Adrenal gland (tissue), 9 donors: ENCODE measurements at regions not wholly inside any gene's neighbourhood (a gene's known extent, or its start where the extent isn't known, plus 50 kb on each side); places are given as distances from the start of the nearest gene placed in this dataset.

Experiments
- DNase-seq, 7 donors: peaks; one replicate each; pipeline ENCODE4 v3.0.0-alpha.2; 2019 to 2020
- H3K27ac ChIP-seq, 5 donors: fragments of 200-600 bp; sonication (generic) in 4 of 5; 1 replicate in 3 of 5; 2 replicates in 2 of 5; pipeline versions ENCODE4 v1.5.1 to v1.8.0; 2016 to 2020; ENCODE audit warnings: mild to moderate bottlenecking in 1 of 5
- H3K27me3 ChIP-seq: fragments of 200-600 bp; 2 replicates; pipeline ENCODE4 v1.8.0; 2021
- H3K36me3 ChIP-seq, 2 donors: fragments of 200-600 bp; replicated peaks in 1 of 2; 1 replicate in 1 of 2; 2 replicates in 1 of 2; pipeline versions ENCODE4 v1.5.1 to v1.8.0; 2018 to 2022
- H3K4me1 ChIP-seq, 2 donors: fragments of 200-600 bp; replicated peaks in 1 of 2; 1 replicate in 1 of 2; 2 replicates in 1 of 2; pipeline versions ENCODE4 v1.5.1 to v1.8.0; 2018 to 2021
- H3K4me3 ChIP-seq, 4 donors: fragments of 200-600 bp; sonication (generic) in 3 of 4; one replicate each; pipeline ENCODE4 v1.5.1; 2016 to 2018
- H3K9me3 ChIP-seq, 3 donors: fragments of 200-600 bp; sonication (generic) in 1 of 3; replicated peaks in 1 of 3; 1 replicate in 2 of 3; 2 replicates in 1 of 3; pipeline versions ENCODE4 v1.5.1 to v1.8.0; 2016 to 2021
- POLR2A ChIP-seq, 2 donors: fragments of 450-650 bp; IDR thresholded peaks; one replicate each; pipeline ENCODE4 v1.6.1; 2017; ENCODE audit warnings: antibody characterized with exemption in 2 of 2, mild to moderate bottlenecking in 2 of 2, moderate library complexity in 1 of 2
- WGBS, 4 donors: extraction: QIAGEN DNeasy Blood & Tissue Kit in 2 of 4; methylation state at CpG; one replicate each; pipeline versions ENCODE4 v1.1.5 to v1.1.7; 2013 to 2017; 5-methylcytosine and 5-hydroxymethylcytosine counted together
- intact Hi-C, 2 donors: fragments of 100-400 bp; cut with DNase I; formaldehyde crosslinking; loops; one replicate each; pipeline versions ENCODE4 v1.14.1 to v1.15.0; 2022 to 2023
- TF ChIP-seq, protein P1 (sequence below), 6 experiments: fragments of 450-650 bp in 4 of 6; fragments of 200-600 bp in 2 of 6; sonication (generic) in 1 of 6; IDR thresholded peaks; 1 replicate in 5 of 6; 2 replicates in 1 of 6; pipeline versions ENCODE4 v1.5.1 to v1.8.0; 2016 to 2021; ENCODE audit warnings: antibody characterized with exemption in 6 of 6, mild to moderate bottlenecking in 2 of 6, moderate library complexity in 1 of 6
- donor health status: healthy with polysubstance abuse.
- donor health status: Bipolar disorder and iron deficiency.
- donor health status: DM: yes; HTN: yes; CAD: no.
- donor health status: DM: no; HTN: no; CAD: no.
- donor health status: DM: no; HTN: no; CAD: no.

DNA sequence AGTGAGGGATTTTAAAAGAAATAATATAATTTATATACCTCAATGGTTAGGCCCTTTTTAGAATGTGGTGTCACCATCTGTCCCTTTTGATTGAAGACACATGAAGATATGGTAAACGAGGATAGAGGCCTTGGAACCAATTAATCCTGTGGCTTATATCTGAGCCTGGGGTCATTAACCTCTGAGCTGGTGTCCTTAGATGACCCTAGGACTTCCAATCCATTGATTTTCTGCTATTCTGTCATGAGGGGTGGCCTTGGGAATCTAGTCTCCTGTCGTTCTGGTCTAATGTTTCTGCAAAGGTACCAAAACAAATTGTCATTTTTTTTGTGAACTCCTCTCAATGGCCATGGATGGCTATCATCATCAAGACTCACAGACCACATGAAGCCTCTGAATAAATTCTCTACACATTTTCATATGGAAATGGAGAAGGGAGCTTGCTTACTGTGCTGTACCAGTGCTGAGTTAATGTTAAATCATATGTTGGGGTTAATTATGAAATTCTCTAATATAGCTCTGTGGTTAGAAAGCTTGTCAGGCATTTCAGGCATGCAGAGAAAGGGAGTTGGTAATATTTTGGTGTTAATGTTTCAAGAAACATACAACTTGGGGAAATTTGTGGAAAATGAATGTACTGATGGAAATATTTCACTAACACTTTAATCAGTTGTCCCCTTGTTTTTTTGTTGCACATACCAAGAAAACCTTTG, 204.2 kb upstream of the IL15 start:
- Histone ChIP-seq H3K36me3 (no peaks in the 10 kb centered on the region), H3K4me3 (no peak overlapping the region), H3K27ac (no peak overlapping the region), H3K9me3 (no peaks in the 10 kb centered on the region), H3K4me1 (no peaks in the 10 kb centered on the region), H3K27me3 (no peaks in the 10 kb centered on the region)
- 15 to 50% (median 28%) methylated on average over 2 of the region's 2 CpGs for WGBS, 4 donors
- DNase-seq: no peak
- TF ChIP-seq, protein P1, sequence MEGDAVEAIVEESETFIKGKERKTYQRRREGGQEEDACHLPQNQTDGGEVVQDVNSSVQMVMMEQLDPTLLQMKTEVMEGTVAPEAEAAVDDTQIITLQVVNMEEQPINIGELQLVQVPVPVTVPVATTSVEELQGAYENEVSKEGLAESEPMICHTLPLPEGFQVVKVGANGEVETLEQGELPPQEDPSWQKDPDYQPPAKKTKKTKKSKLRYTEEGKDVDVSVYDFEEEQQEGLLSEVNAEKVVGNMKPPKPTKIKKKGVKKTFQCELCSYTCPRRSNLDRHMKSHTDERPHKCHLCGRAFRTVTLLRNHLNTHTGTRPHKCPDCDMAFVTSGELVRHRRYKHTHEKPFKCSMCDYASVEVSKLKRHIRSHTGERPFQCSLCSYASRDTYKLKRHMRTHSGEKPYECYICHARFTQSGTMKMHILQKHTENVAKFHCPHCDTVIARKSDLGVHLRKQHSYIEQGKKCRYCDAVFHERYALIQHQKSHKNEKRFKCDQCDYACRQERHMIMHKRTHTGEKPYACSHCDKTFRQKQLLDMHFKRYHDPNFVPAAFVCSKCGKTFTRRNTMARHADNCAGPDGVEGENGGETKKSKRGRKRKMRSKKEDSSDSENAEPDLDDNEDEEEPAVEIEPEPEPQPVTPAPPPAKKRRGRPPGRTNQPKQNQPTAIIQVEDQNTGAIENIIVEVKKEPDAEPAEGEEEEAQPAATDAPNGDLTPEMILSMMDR (IDR thresholded peaks at IDR 0.05): no peak
- no peak for TF ChIP-seq POLR2A (IDR thresholded peaks at IDR 0.05)
- intact Hi-C loops: no loop called here

DNA sequence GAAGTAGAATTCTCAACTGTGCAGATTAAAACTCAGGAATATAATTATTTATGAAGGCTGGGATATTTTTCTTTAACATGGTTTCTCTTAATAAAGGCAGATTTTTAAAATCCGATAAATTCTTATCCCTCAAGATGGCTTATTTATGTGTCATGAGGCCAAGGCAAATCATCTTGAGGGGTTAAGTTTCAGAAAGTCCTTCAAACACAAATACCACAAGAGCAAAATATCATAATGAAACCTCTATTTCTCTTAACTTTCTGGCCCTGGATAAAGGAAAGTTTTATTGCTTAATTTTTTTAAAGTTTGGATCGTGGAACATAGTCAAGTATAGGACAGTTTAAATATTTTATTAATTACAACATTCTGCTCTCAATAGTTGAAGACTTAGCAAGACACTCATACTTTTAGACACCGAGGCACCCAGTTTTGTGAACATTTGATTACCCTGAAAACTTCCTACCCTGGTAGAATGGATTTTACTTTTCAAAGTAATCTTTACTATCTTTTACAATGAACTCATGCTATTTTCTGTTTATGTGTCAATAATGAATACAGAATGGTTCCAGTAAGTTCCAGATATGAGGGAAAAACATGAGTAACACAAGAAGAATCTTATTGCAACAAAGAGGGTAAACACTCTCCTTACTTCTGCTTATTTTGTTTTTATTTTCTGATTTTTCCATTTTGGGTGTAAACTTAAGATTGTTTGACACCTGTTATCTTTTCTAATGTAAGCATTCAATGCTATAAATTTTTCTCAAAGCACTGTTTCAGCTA, 200.7 kb upstream of the IL15 start:
- no peak for DNase-seq
- Histone ChIP-seq H3K27ac (no peak overlapping the region), H3K9me3 (no peaks in the 10 kb centered on the region), H3K36me3 (no peaks in the 10 kb centered on the region), H3K4me3 (no peak overlapping the region), H3K27me3 (no peaks in the 10 kb centered on the region), H3K4me1 (no peaks in the 10 kb centered on the region)
- intact Hi-C loops: no loop called here
- 55 to 69% (median 64%) methylated on average over 3 of the region's 3 CpGs for WGBS, 4 donors
- TF ChIP-seq, protein P1 (IDR thresholded peaks at IDR 0.05): no peak
- no peak for TF ChIP-seq POLR2A (IDR thresholded peaks at IDR 0.05)

DNA sequence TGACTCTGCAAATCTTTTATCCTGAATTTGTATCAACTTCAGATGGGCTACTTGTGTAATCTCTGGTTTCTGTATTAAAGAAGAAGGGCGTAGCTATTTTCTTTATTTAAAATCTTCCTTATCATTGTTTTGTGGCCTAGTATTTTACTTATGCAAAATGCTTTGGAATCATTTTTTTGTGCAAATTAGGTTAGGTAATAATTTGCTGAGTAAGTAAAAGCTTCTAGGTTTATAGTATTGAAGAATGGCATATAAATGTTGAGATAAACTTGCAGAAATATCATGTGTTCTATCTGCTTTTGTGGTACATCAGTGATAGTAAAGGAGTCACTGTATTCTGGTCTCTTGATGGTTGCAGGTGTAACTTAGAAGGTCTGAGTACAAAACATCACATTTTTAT, 197.2 kb upstream of the IL15 start:
- whole genome bisulfite sequencing, 4 donors: 83 to 87% (median 85%) methylated on average over 1 of the region's 1 CpG
- DNase-seq: no peak
- H3K4me1 ChIP-seq: no peaks in the 10 kb centered on the region
- TF ChIP-seq, protein P1 (IDR thresholded peaks at IDR 0.05): no peak
- TF ChIP-seq POLR2A (IDR thresholded peaks at IDR 0.05): no peak
- no peak overlapping the region for H3K4me3 ChIP-seq
- H3K36me3 ChIP-seq: no peaks in the 10 kb centered on the region
- intact Hi-C loops: no loop called here
- no peaks in the 10 kb centered on the region for H3K9me3 ChIP-seq
- H3K27ac ChIP-seq: no peak overlapping the region
- H3K27me3 ChIP-seq: no peaks in the 10 kb centered on the region

DNA sequence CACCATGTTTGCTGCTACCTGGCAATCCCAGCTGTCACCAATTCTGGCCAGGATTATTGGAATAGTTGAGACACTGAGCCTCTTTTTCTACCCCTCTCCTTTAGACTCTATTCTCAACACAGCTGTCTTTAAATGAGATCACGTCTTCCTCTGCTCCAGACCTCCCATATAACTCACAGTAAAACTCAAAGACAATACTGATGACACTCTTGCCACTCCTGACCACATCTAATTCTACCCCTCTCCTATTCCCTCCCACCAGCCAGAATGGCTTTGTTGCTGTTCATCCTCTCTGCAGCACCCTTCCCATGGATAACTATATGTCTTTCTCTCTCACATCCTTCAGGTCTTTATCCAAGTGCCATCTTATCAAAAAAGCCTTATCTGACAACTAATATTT, 188.6 kb upstream of the IL15 start:
- 50 to 83% (median 71%) methylated on average over 1 of the region's 1 CpG for WGBS, 4 donors
- Histone ChIP-seq H3K4me1 (no peaks in the 10 kb centered on the region), H3K27me3 (no peaks in the 10 kb centered on the region), H3K4me3 (no peak overlapping the region), H3K9me3 (no peaks in the 10 kb centered on the region), H3K36me3 (no peaks in the 10 kb centered on the region), H3K27ac (no peak overlapping the region)
- TF ChIP-seq, protein P1 (IDR thresholded peaks at IDR 0.05): no peak
- no peak for TF ChIP-seq POLR2A (IDR thresholded peaks at IDR 0.05)
- intact Hi-C loops: no loop called here
- no peak for DNase-seq
